ENCODE measurements at regions not wholly inside any gene's neighbourhood (a gene's known extent, or its start where the extent isn't known, plus 50 kb on each side); places are given as distances from the start of the nearest gene placed in this dataset.

GRCh38 chr21:23968008-23968407, 1639.3 kb downstream of the MRPL39 start:
- Histone ChIP-seq H3K36me3 (replicated peaks in 1 of 2; ENCODE audit: insufficient read depth in 1 of 2, low read depth in 2 of 2) (no peaks in the 10 kb centered on the region), H3K9me3 (no peaks in the 10 kb centered on the region), H3K27ac (no peak overlapping the region), H3K4me3 (no peak overlapping the region), H3K27me3 (no peaks in the 10 kb centered on the region), H3K4me1 (peaks cover 17% of the 10 kb centered on the region)
- DNase-seq (peak; percentile 27 to 57 (median 56)), ATAC-seq (peak; percentile 50)
- intact Hi-C loops (cut with DNase I) = no loop called here
- 10 to 18% methylated on average over 2 to 6 of the region's 6 CpGs for WGBS, 2 donors
- no peak for TF ChIP-seq CTCF (IDR thresholded peaks at IDR 0.05)
- no peak for TF ChIP-seq POLR2A (IDR thresholded peaks at IDR 0.05)

- intact Hi-C loops (cut with DNase I) = no loop called here
These were observed 1643.8 kb downstream of the MRPL39 start for GRCh38 chr21:23963454-23963853.

GRCh38 chr21:23960769-23961168, 1646.5 kb downstream of the MRPL39 start:
- Histone ChIP-seq H3K4me1 (no peaks in the 10 kb centered on the region), H3K36me3 (replicated peaks in 1 of 2; ENCODE audit: insufficient read depth in 1 of 2, low read depth in 2 of 2) (no peaks in the 10 kb centered on the region), H3K9me3 (no peaks in the 10 kb centered on the region), H3K27ac (no peak overlapping the region), H3K27me3 (no peaks in the 10 kb centered on the region), H3K4me3 (no peak overlapping the region)
- intact Hi-C loops (cut with DNase I) = no loop called here
- TF ChIP-seq POLR2A (IDR thresholded peaks at IDR 0.05) (no peak), CTCF (IDR thresholded peaks at IDR 0.05) (no peak)
- WGBS, 2 donors = 52 to 79% methylated on average over 2 of the region's 2 CpGs
- ATAC-seq (no peak), DNase-seq (no peak)

More at GRCh38 chr21:23963454-23963853, 1643.8 kb downstream of the MRPL39 start:
- TF ChIP-seq POLR2A (IDR thresholded peaks at IDR 0.05) (no peak), CTCF (IDR thresholded peaks at IDR 0.05) (no peak)
- no peaks in the 10 kb centered on the region for H3K36me3 ChIP-seq (replicated peaks in 1 of 2; ENCODE audit: insufficient read depth in 1 of 2, low read depth in 2 of 2)
- no peak overlapping the region for H3K4me3 ChIP-seq
- no peaks in the 10 kb centered on the region for H3K27me3 ChIP-seq
- WGBS, 2 donors = 54 to 57% methylated on average over 2 of the region's 2 CpGs
- ATAC-seq (no peak), DNase-seq (no peak)
- H3K4me1 ChIP-seq = peaks cover 8% of the 10 kb centered on the region
- no peaks in the 10 kb centered on the region for H3K9me3 ChIP-seq
- no peak overlapping the region for H3K27ac ChIP-seq

GRCh38 chr21:23955135-23955843, 1652.0 kb downstream of the MRPL39 start:
- intact Hi-C loops (cut with DNase I) = no loop called here
- Histone ChIP-seq H3K36me3 (replicated peaks in 1 of 2; ENCODE audit: insufficient read depth in 1 of 2, low read depth in 2 of 2) (no peaks in the 10 kb centered on the region), H3K9me3 (no peaks in the 10 kb centered on the region), H3K4me3 (no peak overlapping the region), H3K27ac (no peak overlapping the region), H3K27me3 (no peaks in the 10 kb centered on the region), H3K4me1 (no peaks in the 10 kb centered on the region)
- DNase-seq (no peak), ATAC-seq (no peak)
- TF ChIP-seq POLR2A (IDR thresholded peaks at IDR 0.05) (no peak), CTCF (IDR thresholded peaks at IDR 0.05) (no peak)
- WGBS, 2 donors = 58 to 67% methylated on average over 5 of the region's 5 CpGs

- ATAC-seq = no peak
- no peak for TF ChIP-seq POLR2A (IDR thresholded peaks at IDR 0.05)
- TF ChIP-seq CTCF (IDR thresholded peaks at IDR 0.05) = no peak
- Histone ChIP-seq H3K9me3 (no peaks in the 10 kb centered on the region), H3K4me1 (no peaks in the 10 kb centered on the region), H3K27ac (no peak overlapping the region), H3K27me3 (no peaks in the 10 kb centered on the region), H3K36me3 (replicated peaks in 1 of 2; ENCODE audit: insufficient read depth in 1 of 2, low read depth in 2 of 2) (no peaks in the 10 kb centered on the region), H3K4me3 (no peak overlapping the region)
- no peak for DNase-seq
- intact Hi-C loops (cut with DNase I) = no loop called here
These were observed 1655.0 kb downstream of the MRPL39 start for GRCh38 chr21:23952269-23952668.

Data from body of pancreas (tissue), 4 donors.